HL-60 (cell line): ENCODE measurements at regions not wholly inside any gene's neighbourhood (a gene's known extent, or its start where the extent isn't known, plus 50 kb on each side); places are given as distances from the start of the nearest gene placed in this dataset.

Experiments
- DNase-seq, 2 experiments: peaks; one replicate each; pipeline ENCODE4 v3.0.0-alpha.2; 2010 to 2020; ENCODE audit warnings: low read depth in 1 of 2, low spot score in 1 of 2
- H3K27ac ChIP-seq: fragments of 250-450 bp; sonication (Bioruptor Pico); replicated peaks from 2 replicates; pipeline ENCODE4 v1.5.1; 2020; ENCODE audit warnings: mild to moderate bottlenecking, moderate library complexity
- H3K27me3 ChIP-seq: fragments of 250-450 bp; sonication (Bioruptor Pico); 2 replicates; pipeline ENCODE4 v1.5.1; 2021; ENCODE audit warnings: mild to moderate bottlenecking, moderate library complexity; ENCODE audit not compliant: insufficient read depth, poor library complexity, severe bottlenecking
- H3K4me3 ChIP-seq: replicated peaks from 2 replicates; pipeline ENCODE4 v1.5.1; 2011; ENCODE audit warnings: mild to moderate bottlenecking, control low read depth, low read length; ENCODE audit not compliant: insufficient read depth
- GABPA ChIP-seq: IDR thresholded peaks from 2 replicates; pipeline ENCODE4 v1.6.1; 2012; ENCODE audit warnings: low read depth
- POLR2AphosphoS5 ChIP-seq: IDR thresholded peaks from 2 replicates; pipeline ENCODE4 v1.6.1; 2012; ENCODE audit warnings: low read depth
- SPI1 ChIP-seq: IDR thresholded peaks from 2 replicates; pipeline ENCODE4 v1.6.1; 2012; ENCODE audit warnings: low read depth, mild to moderate bottlenecking, borderline replicate concordance
- TF ChIP-seq, protein P1 (sequence below): IDR thresholded peaks from one replicate; pipeline ENCODE4 v1.5.1; 2011; ENCODE audit warnings: low read length, control low read depth, inconsistent platforms; ENCODE audit not compliant: insufficient read depth
- TF ChIP-seq, protein P2 (sequence below): IDR thresholded peaks from 2 replicates; pipeline ENCODE4 v1.6.1; 2012; ENCODE audit warnings: low read depth; ENCODE audit not compliant: insufficient replicate concordance

DNA sequence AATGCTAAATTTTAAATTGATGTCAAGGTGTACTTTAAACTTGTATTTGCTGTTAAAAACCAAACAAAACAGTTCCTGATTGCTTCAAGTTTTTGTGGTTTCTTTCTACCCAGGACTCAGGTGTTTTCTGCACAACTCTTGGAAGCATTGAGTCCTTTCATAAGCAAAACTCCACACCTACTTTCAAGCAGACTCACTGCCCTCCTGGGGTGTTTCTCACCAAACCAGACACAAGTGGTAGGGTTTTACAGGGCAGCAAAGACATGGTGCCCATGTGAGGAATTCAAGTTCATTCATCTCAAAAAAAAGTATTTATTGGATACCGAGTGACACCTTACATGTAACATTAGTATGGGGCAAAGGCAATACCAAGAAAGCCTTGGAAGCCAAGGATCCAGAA lies 146.7 kb upstream of the BNIP2 start:
- no peak overlapping the region for H3K4me3 ChIP-seq
- H3K27ac ChIP-seq, result no peak overlapping the region
- TF ChIP-seq SPI1, result no peak
- TF ChIP-seq, protein P1, sequence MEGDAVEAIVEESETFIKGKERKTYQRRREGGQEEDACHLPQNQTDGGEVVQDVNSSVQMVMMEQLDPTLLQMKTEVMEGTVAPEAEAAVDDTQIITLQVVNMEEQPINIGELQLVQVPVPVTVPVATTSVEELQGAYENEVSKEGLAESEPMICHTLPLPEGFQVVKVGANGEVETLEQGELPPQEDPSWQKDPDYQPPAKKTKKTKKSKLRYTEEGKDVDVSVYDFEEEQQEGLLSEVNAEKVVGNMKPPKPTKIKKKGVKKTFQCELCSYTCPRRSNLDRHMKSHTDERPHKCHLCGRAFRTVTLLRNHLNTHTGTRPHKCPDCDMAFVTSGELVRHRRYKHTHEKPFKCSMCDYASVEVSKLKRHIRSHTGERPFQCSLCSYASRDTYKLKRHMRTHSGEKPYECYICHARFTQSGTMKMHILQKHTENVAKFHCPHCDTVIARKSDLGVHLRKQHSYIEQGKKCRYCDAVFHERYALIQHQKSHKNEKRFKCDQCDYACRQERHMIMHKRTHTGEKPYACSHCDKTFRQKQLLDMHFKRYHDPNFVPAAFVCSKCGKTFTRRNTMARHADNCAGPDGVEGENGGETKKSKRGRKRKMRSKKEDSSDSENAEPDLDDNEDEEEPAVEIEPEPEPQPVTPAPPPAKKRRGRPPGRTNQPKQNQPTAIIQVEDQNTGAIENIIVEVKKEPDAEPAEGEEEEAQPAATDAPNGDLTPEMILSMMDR, result no peak
- TF ChIP-seq, protein P2, sequence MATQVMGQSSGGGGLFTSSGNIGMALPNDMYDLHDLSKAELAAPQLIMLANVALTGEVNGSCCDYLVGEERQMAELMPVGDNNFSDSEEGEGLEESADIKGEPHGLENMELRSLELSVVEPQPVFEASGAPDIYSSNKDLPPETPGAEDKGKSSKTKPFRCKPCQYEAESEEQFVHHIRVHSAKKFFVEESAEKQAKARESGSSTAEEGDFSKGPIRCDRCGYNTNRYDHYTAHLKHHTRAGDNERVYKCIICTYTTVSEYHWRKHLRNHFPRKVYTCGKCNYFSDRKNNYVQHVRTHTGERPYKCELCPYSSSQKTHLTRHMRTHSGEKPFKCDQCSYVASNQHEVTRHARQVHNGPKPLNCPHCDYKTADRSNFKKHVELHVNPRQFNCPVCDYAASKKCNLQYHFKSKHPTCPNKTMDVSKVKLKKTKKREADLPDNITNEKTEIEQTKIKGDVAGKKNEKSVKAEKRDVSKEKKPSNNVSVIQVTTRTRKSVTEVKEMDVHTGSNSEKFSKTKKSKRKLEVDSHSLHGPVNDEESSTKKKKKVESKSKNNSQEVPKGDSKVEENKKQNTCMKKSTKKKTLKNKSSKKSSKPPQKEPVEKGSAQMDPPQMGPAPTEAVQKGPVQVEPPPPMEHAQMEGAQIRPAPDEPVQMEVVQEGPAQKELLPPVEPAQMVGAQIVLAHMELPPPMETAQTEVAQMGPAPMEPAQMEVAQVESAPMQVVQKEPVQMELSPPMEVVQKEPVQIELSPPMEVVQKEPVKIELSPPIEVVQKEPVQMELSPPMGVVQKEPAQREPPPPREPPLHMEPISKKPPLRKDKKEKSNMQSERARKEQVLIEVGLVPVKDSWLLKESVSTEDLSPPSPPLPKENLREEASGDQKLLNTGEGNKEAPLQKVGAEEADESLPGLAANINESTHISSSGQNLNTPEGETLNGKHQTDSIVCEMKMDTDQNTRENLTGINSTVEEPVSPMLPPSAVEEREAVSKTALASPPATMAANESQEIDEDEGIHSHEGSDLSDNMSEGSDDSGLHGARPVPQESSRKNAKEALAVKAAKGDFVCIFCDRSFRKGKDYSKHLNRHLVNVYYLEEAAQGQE, result no peak
- no peak for TF ChIP-seq GABPA
- TF ChIP-seq POLR2AphosphoS5, result no peak
- H3K27me3 ChIP-seq, result peaks cover 4% of the 10 kb centered on the region
- DNase-seq, result no peak

DNA sequence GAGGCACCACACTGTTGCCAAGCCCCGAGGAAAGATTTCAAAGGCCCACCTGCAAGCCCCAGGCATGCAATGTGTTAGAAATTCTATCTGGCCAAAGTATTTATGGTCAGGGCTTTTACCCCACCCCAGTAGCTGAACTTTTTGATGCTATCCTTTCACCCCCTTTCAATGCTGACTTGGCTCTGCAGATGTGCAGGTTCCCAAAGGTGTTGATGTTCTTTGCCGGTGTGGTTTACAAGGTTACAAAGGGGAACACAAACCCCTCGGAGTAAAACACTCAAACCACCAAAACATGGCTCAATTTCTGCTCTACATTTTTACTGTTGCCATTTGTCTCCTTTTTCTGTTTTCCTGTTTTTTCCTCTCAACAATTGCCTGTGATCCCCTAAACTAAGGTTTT lies 145.4 kb upstream of the BNIP2 start:
- Histone ChIP-seq H3K4me3 (no peak overlapping the region), H3K27me3 (peaks cover 4% of the 10 kb centered on the region), H3K27ac (no peak overlapping the region)
- no peak for DNase-seq
- TF ChIP-seq, protein P1, result no peak
- TF ChIP-seq GABPA, result no peak
- TF ChIP-seq SPI1, result no peak

DNA sequence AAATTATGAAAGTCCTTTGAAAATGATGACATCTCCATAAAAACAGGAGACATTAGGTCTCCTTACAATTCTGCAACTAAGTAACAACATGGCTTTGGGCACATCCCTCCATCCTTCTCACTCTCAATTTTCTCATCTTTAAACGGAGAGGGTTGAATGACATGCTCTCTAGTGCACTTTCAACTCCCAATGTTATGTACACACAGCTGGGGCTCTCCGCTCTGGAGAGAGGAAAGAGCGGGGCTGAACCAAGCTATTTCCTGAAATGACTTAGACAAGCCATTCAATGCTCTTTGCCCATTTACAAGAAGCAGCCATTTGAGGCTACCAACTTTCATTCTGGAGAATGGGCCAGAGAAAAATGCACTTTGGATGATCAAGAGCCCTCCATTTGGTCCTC lies 144.2 kb upstream of the BNIP2 start:
- no peak overlapping the region for H3K4me3 ChIP-seq
- H3K27me3 ChIP-seq, result peaks cover 4% of the 10 kb centered on the region
- no peak for DNase-seq
- H3K27ac ChIP-seq, result no peak overlapping the region
- TF ChIP-seq, protein P1, result no peak
- no peak for TF ChIP-seq POLR2AphosphoS5
- TF ChIP-seq, protein P2, result no peak
- TF ChIP-seq GABPA, result no peak
- no peak for TF ChIP-seq SPI1

DNA sequence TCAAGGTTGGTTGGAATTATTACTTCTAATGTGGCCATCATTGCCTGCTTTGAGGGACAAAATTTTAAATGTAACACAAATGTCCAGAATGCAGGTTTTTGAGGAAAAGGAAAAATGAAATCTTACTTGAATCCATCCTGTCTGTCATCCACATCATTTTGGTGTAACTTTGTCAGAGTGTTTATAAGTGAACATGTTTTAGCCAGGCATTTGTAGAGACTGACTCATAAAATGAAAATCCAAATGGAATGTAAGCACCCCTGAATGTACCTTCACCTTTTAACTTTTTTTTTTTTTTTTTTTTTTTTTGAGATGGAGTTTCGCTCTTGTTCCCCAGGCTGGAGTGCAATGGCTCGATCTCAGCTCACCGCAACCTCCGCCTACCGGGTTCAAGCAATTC lies 141.8 kb upstream of the BNIP2 start:
- DNase-seq, result no peak
- TF ChIP-seq POLR2AphosphoS5 (no peak), SPI1 (no peak), GABPA (no peak)
- TF ChIP-seq, protein P1, result no peak
- TF ChIP-seq, protein P2, result no peak
- no peak overlapping the region for H3K27ac ChIP-seq
- peaks cover 2% of the 10 kb centered on the region for H3K27me3 ChIP-seq
- H3K4me3 ChIP-seq, result no peak overlapping the region
